ENCODE measurements at regions not wholly inside any gene's neighbourhood (a gene's known extent, or its start where the extent isn't known, plus 50 kb on each side); places are given as distances from the start of the nearest gene placed in this dataset.
"Not testable (repeated sequence)": the region's sequence is repeated elsewhere in the genome, so short reads cannot be mapped to it uniquely, and the experiment has no call there.

- no peaks in the 10 kb centered on the region for H3K4me1 ChIP-seq (ENCODE audit: control insufficient read depth in 1 of 2, insufficient read depth in 2 of 2, low read length in 2 of 2)
- no CpG with 5 or more reads among the region's 2 CpGs for WGBS (ENCODE audit: extremely low coverage, insufficient coverage, insufficient read length)
- H3K4ac ChIP-seq (ENCODE audit: low read depth, low read length), result no peak overlapping the region
- no peak overlapping the region for H4K91ac ChIP-seq (ENCODE audit: low read depth, low read length)
- H2BK12ac ChIP-seq (ENCODE audit: low read length), result no peak overlapping the region
- H4K12ac ChIP-seq (ENCODE audit: low read depth, low read length), result no peak overlapping the region
- H3K27me3 ChIP-seq (ENCODE audit: insufficient read depth, low read length), result no peaks in the 10 kb centered on the region
- H3K18ac ChIP-seq (ENCODE audit: low read length), result no peak overlapping the region
- H3K4me3 ChIP-seq (ENCODE audit: low read depth, low read length), result no peak overlapping the region
- H3K79me2 ChIP-seq (ENCODE audit: control insufficient read depth, insufficient read depth, low read length, poor library complexity), result no peaks in the 10 kb centered on the region
- H3K36me3 ChIP-seq (ENCODE audit: control insufficient read depth in 1 of 2, insufficient read depth in 2 of 2, low read length in 2 of 2), result no peaks in the 10 kb centered on the region
- H3K4me2 ChIP-seq (ENCODE audit: low read length), result no peak overlapping the region
- H3K9me3 ChIP-seq (ENCODE audit: insufficient read depth, low read depth, low read length), result no peaks in the 10 kb centered on the region
- no peak overlapping the region for H3K14ac ChIP-seq (ENCODE audit: low read length)
- H2BK120ac ChIP-seq (ENCODE audit: insufficient read depth, low read length, poor library complexity), result no peak overlapping the region
- no peak overlapping the region for H4K8ac ChIP-seq (ENCODE audit: low read depth, low read length)
- no peak overlapping the region for H2AFZ ChIP-seq (ENCODE audit: insufficient read depth, low read length, poor library complexity)
- H3K23ac ChIP-seq (ENCODE audit: low read length), result no peak overlapping the region
- no peaks in the 10 kb centered on the region for H3K79me1 ChIP-seq (ENCODE audit: low read length)
- H3K27ac ChIP-seq (ENCODE audit: low read depth, low read length), result no peak overlapping the region
- no peak overlapping the region for H3K9ac ChIP-seq (ENCODE audit: low read length)
- H2BK5ac ChIP-seq (ENCODE audit: low read depth, low read length, poor library complexity), result no peak overlapping the region
- no peak overlapping the region for H2AK5ac ChIP-seq (ENCODE audit: low read length)
- no peak for DNase-seq
Observed at GRCh38 chr5:124913329-124913653, 166.9 kb upstream of the ZNF608 start.

GRCh38 chr5:124916313-124916712 lies 169.9 kb upstream of the ZNF608 start:
- H3K36me3 ChIP-seq (ENCODE audit: control insufficient read depth in 1 of 2, insufficient read depth in 2 of 2, low read length in 2 of 2); H3K79me2 ChIP-seq (ENCODE audit: control insufficient read depth, insufficient read depth, low read length, poor library complexity); H3K9me3 ChIP-seq (ENCODE audit: insufficient read depth, low read depth, low read length); H4K8ac ChIP-seq (ENCODE audit: low read depth, low read length); DNase-seq; H3K23ac ChIP-seq (ENCODE audit: low read length); H4K91ac ChIP-seq (ENCODE audit: low read depth, low read length); H3K27ac ChIP-seq (ENCODE audit: low read depth, low read length); H3K4me2 ChIP-seq (ENCODE audit: low read length); H2AK5ac ChIP-seq (ENCODE audit: low read length); H3K4me3 ChIP-seq (ENCODE audit: low read depth, low read length); H2BK12ac ChIP-seq (ENCODE audit: low read length); H3K9ac ChIP-seq (ENCODE audit: low read length); H3K27me3 ChIP-seq (ENCODE audit: insufficient read depth, low read length); H3K14ac ChIP-seq (ENCODE audit: low read length); H2BK5ac ChIP-seq (ENCODE audit: low read depth, low read length, poor library complexity); H3K4ac ChIP-seq (ENCODE audit: low read depth, low read length); H3K18ac ChIP-seq (ENCODE audit: low read length); H2BK120ac ChIP-seq (ENCODE audit: insufficient read depth, low read length, poor library complexity); H3K4me1 ChIP-seq (ENCODE audit: control insufficient read depth in 1 of 2, insufficient read depth in 2 of 2, low read length in 2 of 2); H2AFZ ChIP-seq (ENCODE audit: insufficient read depth, low read length, poor library complexity); H3K79me1 ChIP-seq (ENCODE audit: low read length); H4K12ac ChIP-seq (ENCODE audit: low read depth, low read length): not testable (repeated sequence)
- WGBS (ENCODE audit: extremely low coverage, insufficient coverage, insufficient read length), result no CpG with 5 or more reads among the region's 5 CpGs

GRCh38 chr5:124918618-124919017 lies 172.2 kb upstream of the ZNF608 start:
- Histone ChIP-seq H3K79me1 (ENCODE audit: low read length) (no peaks in the 10 kb centered on the region), H3K23ac (ENCODE audit: low read length) (no peak overlapping the region), H4K12ac (ENCODE audit: low read depth, low read length) (no peak overlapping the region), H3K4me2 (ENCODE audit: low read length) (no peak overlapping the region), H3K18ac (ENCODE audit: low read length) (no peak overlapping the region), H2BK5ac (ENCODE audit: low read depth, low read length, poor library complexity) (no peak overlapping the region), H3K9ac (ENCODE audit: low read length) (no peak overlapping the region), H3K27ac (ENCODE audit: low read depth, low read length) (no peak overlapping the region), H2BK12ac (ENCODE audit: low read length) (no peak overlapping the region), H3K4me1 (ENCODE audit: control insufficient read depth in 1 of 2, insufficient read depth in 2 of 2, low read length in 2 of 2) (no peaks in the 10 kb centered on the region), H3K36me3 (ENCODE audit: control insufficient read depth in 1 of 2, insufficient read depth in 2 of 2, low read length in 2 of 2) (no peaks in the 10 kb centered on the region), H3K4ac (ENCODE audit: low read depth, low read length) (no peak overlapping the region), H4K8ac (ENCODE audit: low read depth, low read length) (no peak overlapping the region), H2BK120ac (ENCODE audit: insufficient read depth, low read length, poor library complexity) (no peak overlapping the region), H3K79me2 (ENCODE audit: control insufficient read depth, insufficient read depth, low read length, poor library complexity) (no peaks in the 10 kb centered on the region), H3K14ac (ENCODE audit: low read length) (no peak overlapping the region), H3K27me3 (ENCODE audit: insufficient read depth, low read length) (no peaks in the 10 kb centered on the region), H3K4me3 (ENCODE audit: low read depth, low read length) (no peak overlapping the region), H2AFZ (ENCODE audit: insufficient read depth, low read length, poor library complexity) (no peak overlapping the region), H2AK5ac (ENCODE audit: low read length) (no peak overlapping the region), H3K9me3 (ENCODE audit: insufficient read depth, low read depth, low read length) (no peaks in the 10 kb centered on the region), H4K91ac (ENCODE audit: low read depth, low read length) (no peak overlapping the region)
- no peak for DNase-seq
- no CpG with 5 or more reads among the region's 2 CpGs for WGBS (ENCODE audit: extremely low coverage, insufficient coverage, insufficient read length)

- Histone ChIP-seq H3K79me1 (ENCODE audit: low read length) (no peaks in the 10 kb centered on the region), H3K4me1 (ENCODE audit: control insufficient read depth in 1 of 2, insufficient read depth in 2 of 2, low read length in 2 of 2) (no peaks in the 10 kb centered on the region), H3K36me3 (ENCODE audit: control insufficient read depth in 1 of 2, insufficient read depth in 2 of 2, low read length in 2 of 2) (no peaks in the 10 kb centered on the region), H4K12ac (ENCODE audit: low read depth, low read length) (no peak overlapping the region), H4K8ac (ENCODE audit: low read depth, low read length) (no peak overlapping the region), H3K4me3 (ENCODE audit: low read depth, low read length) (no peak overlapping the region), H4K91ac (ENCODE audit: low read depth, low read length) (no peak overlapping the region), H3K79me2 (ENCODE audit: control insufficient read depth, insufficient read depth, low read length, poor library complexity) (no peaks in the 10 kb centered on the region), H3K14ac (ENCODE audit: low read length) (no peak overlapping the region), H2BK120ac (ENCODE audit: insufficient read depth, low read length, poor library complexity) (no peak overlapping the region), H3K9me3 (ENCODE audit: insufficient read depth, low read depth, low read length) (no peaks in the 10 kb centered on the region), H2AFZ (ENCODE audit: insufficient read depth, low read length, poor library complexity) (no peak overlapping the region), H3K4ac (ENCODE audit: low read depth, low read length) (no peak overlapping the region), H2BK12ac (ENCODE audit: low read length) (no peak overlapping the region), H3K23ac (ENCODE audit: low read length) (no peak overlapping the region), H3K9ac (ENCODE audit: low read length) (no peak overlapping the region), H3K4me2 (ENCODE audit: low read length) (no peak overlapping the region), H2AK5ac (ENCODE audit: low read length) (no peak overlapping the region), H3K27me3 (ENCODE audit: insufficient read depth, low read length) (no peaks in the 10 kb centered on the region), H3K18ac (ENCODE audit: low read length) (no peak overlapping the region), H2BK5ac (ENCODE audit: low read depth, low read length, poor library complexity) (no peak overlapping the region), H3K27ac (ENCODE audit: low read depth, low read length) (no peak overlapping the region)
- DNase-seq, result no peak
- no CpG with 5 or more reads among the region's 1 CpG for WGBS (ENCODE audit: extremely low coverage, insufficient coverage, insufficient read length)
Observed at GRCh38 chr5:124919076-124919475, 172.6 kb upstream of the ZNF608 start.
